GM12874 (cell line): ENCODE measurements at regions not wholly inside any gene's neighbourhood (a gene's known extent, or its start where the extent isn't known, plus 50 kb on each side); places are given as distances from the start of the nearest gene placed in this dataset.

Experiments used
- TF ChIP-seq, protein P1 (sequence below): IDR thresholded peaks from 2 replicates; pipeline ENCODE4 v1.5.1; 2011; ENCODE audit warnings: low read depth, mild to moderate bottlenecking, control low read depth, low read length, moderate library complexity; ENCODE audit not compliant: insufficient read depth

DNA sequence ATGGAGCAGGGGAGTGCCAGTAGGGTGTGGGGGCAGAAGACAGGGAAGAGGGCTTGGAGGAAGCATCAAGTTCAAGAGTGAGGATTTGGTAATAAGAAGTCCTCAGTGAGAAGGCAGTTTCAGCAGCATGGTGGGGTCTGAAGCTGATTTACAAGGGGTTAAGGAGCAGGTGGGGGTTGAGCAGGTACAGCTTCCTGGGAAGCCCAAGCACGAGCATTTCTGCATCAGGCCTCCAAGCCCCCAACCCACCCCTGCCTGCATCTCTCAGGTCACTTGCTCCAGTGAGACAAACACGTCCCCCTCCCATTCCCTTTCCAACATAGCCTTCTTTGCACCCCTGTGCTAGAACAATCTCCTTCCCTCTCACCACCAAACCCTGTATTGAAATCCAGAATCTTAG is 574.7 kb downstream of the MATN1 start:
- TF ChIP-seq, protein P1, sequence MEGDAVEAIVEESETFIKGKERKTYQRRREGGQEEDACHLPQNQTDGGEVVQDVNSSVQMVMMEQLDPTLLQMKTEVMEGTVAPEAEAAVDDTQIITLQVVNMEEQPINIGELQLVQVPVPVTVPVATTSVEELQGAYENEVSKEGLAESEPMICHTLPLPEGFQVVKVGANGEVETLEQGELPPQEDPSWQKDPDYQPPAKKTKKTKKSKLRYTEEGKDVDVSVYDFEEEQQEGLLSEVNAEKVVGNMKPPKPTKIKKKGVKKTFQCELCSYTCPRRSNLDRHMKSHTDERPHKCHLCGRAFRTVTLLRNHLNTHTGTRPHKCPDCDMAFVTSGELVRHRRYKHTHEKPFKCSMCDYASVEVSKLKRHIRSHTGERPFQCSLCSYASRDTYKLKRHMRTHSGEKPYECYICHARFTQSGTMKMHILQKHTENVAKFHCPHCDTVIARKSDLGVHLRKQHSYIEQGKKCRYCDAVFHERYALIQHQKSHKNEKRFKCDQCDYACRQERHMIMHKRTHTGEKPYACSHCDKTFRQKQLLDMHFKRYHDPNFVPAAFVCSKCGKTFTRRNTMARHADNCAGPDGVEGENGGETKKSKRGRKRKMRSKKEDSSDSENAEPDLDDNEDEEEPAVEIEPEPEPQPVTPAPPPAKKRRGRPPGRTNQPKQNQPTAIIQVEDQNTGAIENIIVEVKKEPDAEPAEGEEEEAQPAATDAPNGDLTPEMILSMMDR: no peak

DNA sequence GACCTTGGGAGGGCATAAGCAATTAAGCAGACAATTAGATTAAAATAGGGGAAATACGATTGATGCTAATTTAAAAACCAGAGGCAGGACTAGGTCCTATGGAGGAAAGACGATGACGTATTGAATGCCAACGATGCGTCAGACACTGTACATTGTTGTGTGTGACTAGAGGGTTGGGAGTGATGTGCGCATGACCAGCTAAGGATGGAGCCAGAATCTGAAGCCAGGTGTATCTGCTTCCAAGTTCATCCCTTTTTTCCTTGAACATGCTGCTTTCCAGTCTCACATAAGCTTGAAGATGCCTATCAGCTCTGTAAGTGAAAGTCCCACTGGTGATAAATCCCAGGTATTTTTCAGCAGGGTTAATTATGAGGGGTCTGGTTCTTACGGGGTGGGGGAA is 576.2 kb downstream of the MATN1 start:
- TF ChIP-seq, protein P1: no peak

DNA sequence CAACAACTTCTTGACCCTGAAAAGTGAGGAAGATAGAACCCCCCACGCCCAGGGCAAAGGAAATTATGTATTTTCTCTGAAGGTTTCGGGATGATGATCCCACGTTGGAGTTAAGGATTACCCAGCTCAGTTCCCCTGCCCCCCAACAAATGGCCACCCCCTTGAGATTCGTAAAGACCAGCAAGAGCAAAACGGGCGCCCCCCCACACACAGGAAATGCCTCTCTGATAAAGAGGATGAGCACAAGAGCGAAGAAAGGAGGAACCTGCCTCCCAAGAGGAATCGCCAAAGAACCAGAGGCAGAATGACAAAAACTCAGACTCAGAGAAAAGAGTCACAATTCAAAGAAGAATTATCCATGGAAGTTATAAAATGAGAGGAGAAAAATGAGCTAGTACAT is 576.9 kb downstream of the MATN1 start:
- TF ChIP-seq, protein P1: no peak

DNA sequence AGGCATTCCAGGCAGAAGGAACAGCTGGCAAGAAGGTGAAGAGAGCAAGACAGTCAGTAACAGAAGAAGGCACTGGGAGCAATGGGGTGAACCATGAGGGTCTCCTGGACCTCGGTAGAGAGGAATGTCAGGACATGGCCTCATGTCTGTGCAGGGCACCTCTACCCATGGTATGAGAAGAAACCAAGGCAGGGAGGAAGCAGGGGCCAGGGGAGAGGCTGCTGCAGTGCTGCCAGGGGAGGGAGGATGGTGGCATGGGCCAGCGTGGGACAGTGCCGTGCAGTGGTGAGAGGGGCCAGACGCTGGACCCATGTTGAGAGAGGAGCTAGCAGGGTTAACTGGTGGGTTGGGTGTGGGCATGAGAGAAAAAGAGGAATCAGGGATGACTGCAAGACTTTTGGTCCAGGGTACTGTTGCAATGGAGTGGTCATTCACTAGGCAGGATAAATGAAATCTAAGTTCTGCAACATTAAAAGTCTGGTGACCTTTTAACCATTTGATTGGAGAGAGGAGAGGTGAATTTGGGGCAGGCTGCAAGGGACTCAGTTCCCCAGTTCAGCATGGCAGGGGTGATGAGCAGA is 577.6 kb downstream of the MATN1 start:
- TF ChIP-seq, protein P1: no peak

DNA sequence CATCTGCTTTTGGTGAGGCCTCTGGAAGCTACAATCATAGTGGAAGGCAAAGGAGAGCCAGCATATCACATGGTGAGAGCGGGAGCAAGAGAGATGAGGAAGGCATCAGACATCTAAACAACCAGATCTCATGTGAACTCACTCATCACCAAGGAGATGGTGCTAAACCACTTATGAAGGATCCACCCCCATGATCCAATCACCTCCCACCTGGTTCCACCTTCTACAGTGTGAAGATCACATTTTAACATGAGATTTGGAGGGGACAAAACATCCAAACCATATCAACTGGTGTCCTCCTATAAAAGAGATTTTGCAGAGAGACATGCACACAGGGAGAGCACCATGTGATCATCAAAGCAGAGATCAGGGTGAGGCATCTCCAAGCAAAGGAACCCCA is 578.6 kb downstream of the MATN1 start:
- TF ChIP-seq, protein P1: no peak

DNA sequence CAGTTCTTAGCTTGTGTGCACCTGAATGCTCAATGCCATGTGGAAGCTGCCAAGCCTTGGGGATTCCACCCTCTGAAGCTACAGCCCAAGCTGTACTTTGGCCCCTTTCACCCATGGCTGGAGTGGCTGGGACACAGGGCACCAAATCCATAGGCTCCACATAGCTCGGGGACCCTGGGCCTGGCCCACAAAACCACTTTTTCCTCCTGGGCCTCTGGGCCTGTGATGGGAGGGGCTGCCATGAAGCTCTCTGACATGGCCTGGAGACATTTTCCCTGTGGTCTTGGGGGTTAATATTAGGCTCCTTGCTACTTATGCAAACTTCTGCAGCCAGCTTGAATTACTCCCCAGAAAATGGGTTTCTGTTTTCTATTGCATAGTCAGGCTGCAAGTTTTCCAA is 579.9 kb downstream of the MATN1 start:
- TF ChIP-seq, protein P1: no peak

DNA sequence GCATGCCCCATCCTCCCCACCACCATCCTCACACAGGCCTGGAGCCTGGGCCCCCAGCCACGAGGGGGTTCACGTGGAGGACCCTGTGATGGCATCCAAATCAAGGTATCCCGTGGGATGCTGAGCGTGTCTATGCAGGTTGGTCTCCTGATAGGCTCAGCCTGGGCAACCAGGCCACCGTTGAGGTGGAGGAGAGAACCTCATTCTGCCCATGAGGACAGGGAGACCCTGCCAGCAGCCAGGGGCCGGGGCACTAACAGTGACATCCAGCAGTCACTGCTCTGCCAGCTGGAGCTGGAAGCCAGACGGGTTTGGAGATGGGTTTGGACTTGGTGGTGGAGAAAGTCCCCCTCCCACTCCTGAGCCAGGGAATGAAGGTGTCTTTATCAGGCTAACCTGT is 582.8 kb downstream of the MATN1 start:
- TF ChIP-seq, protein P1: no peak
